SHP77 (cell line): ENCODE measurements at regions not wholly inside any gene's neighbourhood (a gene's known extent, or its start where the extent isn't known, plus 50 kb on each side); places are given as distances from the start of the nearest gene placed in this dataset.
"Not testable (repeated sequence)": the region's sequence is repeated elsewhere in the genome, so short reads cannot be mapped to it uniquely, and the experiment has no call there.

Experiments
- DNase-seq, 2 experiments: peaks; one replicate each; lab custom pipeline; 2025; lab: John Stamatoyannopoulos, UW

- DNase-seq: no peak
Observed at GRCh38 chr1:87398641-87399040, 70.0 kb downstream of the LMO4 start.

DNA sequence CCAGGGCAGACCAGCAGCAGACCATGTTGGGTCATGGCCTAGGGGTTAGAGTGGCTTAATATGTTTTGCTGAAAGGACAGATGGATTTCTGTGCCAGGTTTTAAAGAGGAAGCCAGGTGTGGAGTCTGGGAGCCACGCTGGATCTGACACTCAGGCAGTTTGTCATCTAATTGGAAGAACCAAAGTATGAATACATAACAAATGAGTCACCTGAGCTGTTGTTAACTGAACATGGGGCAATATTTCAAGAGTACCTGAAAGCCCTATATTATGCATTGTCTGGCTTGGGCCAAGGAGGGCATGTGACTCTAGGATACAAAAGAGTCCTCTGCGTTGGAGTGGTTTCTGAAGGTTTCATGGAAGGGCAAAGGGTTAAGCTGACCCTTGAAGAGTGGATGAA is 70.6 kb downstream of the LMO4 start:
- DNase-seq: peak in 1 of 2 experiments; percentile 10

- DNase-seq: no peak
Observed at GRCh38 chr1:87399701-87400100, 71.0 kb downstream of the LMO4 start.

GRCh38 chr1:87400813-87401212 is 72.1 kb downstream of the LMO4 start:
- no peak for DNase-seq

DNA sequence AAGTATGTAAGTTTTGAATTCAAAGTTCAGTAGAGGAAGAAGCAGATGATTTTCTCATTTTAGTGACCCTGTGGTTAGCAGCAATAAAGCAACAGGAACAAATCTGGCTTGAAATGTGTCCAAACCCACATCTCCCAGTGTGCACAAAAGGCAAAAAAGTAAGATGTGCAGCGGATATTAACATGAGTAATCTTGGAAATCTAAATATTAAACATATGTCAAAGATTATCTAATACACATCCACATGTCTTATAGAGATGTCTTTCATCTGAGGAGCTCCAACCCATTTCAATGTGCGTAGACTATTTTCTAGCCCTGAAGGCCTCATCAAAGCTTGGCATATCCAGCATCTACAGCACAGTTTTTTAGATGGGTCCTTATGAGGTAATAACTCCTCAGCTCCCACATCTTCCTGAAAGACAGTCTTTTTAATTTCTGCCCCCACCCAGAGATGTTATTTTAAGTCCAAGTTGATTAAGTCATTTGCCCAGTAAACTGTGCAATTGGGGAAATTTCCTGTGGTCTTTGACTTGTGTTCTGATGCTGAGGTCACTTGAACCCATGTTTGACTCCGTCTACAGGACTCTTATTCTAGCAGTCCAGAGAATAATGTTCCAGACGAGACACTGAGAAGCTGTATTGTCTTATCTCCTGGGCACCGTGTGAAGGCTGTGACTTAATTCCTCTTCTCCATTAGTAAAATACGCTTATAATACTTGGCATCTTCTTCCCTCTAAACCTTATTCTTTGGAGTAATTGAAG is 73.7 kb downstream of the LMO4 start:
- DNase-seq: no peak

GRCh38 chr1:87403061-87403820 is 74.6 kb downstream of the LMO4 start:
- no peak for DNase-seq

DNA sequence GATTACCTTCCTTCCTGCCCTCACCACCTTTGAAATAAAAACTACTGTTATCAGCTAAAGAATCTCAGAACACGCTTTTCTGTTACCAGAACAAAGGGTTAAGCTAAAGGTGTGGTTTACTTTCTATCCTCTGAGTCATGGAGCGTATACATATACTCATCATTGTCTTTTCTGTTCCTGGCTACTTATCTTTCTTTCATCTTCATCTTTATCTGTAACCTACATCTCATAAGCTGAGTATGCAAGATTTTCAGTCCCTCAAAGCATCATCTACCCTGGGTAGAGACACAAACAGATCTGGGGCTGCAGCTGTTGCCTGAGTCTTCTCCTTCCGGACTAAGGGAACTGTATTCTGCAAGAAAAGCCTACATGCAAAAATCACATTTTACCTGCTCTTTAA is 75.6 kb downstream of the LMO4 start:
- DNase-seq: no peak

DNA sequence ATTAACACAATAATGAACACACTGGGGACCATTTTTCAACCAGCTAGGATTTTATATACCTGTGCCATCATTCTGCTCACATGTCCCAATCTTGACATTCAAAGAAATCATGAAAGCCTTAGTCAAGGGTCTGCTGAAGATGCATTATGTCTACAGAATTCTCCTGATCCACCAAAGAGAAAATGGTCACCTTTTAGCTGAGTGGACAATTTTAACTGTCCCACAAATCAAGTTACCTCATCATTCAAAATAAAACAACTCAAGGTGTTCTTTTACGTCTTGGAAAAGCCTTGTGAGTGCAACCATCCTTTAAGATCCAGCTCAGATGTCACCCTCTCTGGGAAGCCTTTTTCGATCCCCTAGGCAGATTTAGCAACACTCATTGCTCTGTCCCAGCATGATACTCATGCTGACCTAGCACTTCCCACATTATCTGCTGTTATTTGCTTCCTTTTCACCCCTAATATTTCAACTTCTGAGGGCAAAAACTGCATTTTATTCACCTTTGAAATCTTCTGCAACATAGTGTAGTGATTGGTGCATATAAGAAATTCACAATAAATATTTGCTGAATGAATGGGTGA is 80.1 kb downstream of the LMO4 start:
- no peak for DNase-seq

GRCh38 chr1:87410776-87411480 is 82.2 kb downstream of the LMO4 start:
- DNase-seq: peak; percentile 42 to 53

- DNase-seq: not testable (repeated sequence)
Observed at GRCh38 chr1:87413846-87414245, 85.2 kb downstream of the LMO4 start.

- no peak for DNase-seq
Observed at GRCh38 chr1:87418048-87418447, 89.4 kb downstream of the LMO4 start.

- DNase-seq: no peak
Observed at GRCh38 chr1:87421809-87422208, 93.1 kb downstream of the LMO4 start.

DNA sequence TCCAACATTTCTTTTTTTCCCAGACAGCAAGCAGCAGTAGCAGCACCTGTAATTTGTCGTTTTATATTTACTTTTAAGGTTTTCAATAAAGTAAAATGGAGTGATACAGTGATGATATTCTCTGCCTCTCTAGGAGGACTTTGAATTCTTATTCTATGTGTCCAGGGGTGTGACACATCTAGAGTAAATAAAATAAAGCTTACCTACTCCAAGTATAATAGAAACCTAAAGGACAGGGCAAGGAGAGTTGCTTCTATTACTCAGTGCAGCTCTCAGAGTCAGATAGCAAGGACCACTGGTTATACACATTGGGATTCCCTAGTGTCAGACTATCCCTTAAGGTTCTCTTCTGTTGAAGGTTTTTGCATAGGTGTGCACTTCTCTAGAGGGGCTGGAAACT is 95.9 kb downstream of the LMO4 start:
- no peak for DNase-seq

GRCh38 chr1:87426463-87427249 is 98.0 kb downstream of the LMO4 start:
- DNase-seq: no peak

DNA sequence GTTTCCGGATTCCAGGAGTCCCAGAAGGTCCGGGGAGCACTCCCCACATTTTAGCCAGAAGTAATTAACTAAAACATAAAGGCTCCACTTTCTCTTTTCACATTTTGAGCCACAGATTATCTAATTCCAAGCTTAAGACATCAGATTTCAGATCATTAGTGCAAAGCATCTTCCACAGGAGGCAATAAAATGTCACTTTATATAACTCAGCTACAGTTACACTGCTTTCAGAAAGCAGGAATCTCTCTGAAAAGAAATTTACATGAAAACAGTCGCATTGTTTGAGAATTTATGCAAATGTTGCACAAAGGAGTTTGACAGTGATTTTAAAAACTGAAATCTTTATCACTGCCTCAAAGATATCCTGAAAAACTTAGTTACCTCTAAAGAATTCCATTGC is 99.7 kb downstream of the LMO4 start:
- no peak for DNase-seq

DNA sequence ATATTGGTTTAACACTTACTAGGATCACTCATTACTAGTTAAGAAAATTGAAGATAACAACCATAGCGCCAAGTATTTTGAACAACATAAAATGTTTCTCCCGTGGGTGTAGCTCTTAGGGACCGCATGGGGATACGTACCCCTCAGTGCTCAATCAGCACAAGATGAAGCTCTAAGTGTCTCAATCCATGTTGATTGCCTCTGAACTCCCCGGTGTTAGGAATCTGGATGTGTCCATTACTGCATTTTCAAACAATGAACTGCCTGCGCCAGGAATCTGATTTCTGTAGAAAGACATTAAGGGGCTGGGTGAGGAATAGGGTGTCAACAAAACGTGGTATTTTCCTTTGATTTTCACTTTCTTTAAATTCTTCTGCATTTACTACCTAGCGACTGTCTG is 100.2 kb downstream of the LMO4 start:
- DNase-seq: no peak

- DNase-seq: no peak
Observed at GRCh38 chr1:87432685-87433084, 104.0 kb downstream of the LMO4 start.

GRCh38 chr1:87433101-87433500 is 104.4 kb downstream of the LMO4 start:
- not testable (repeated sequence) for DNase-seq

GRCh38 chr1:87435484-87435883 is 106.8 kb downstream of the LMO4 start:
- DNase-seq: no peak

- DNase-seq: not testable (repeated sequence)
Observed at GRCh38 chr1:87436115-87436514, 107.4 kb downstream of the LMO4 start.

GRCh38 chr1:87436534-87436933 is 107.9 kb downstream of the LMO4 start:
- no peak for DNase-seq
